Ovary (tissue), 7 donors: ENCODE measurements at regions not wholly inside any gene's neighbourhood (a gene's known extent, or its start where the extent isn't known, plus 50 kb on each side); places are given as distances from the start of the nearest gene placed in this dataset.
"Not testable (repeated sequence)": the region's sequence is repeated elsewhere in the genome, so short reads cannot be mapped to it uniquely, and the experiment has no call there.

Experiments
- DNase-seq, 5 donors: peaks; one replicate each; pipeline ENCODE4 v3.0.0-alpha.2; 2019 to 2020
- H3K27ac ChIP-seq, 2 donors: fragments of 200-600 bp; one replicate each; pipeline versions ENCODE4 v1.5.1 to v1.8.0; 2019 to 2022
- H3K27me3 ChIP-seq: fragments of 200-600 bp; one replicate; pipeline ENCODE4 v1.8.0; 2022
- H3K36me3 ChIP-seq: fragments of 200-600 bp; sonication (generic); one replicate; pipeline ENCODE4 v1.5.1; 2019
- H3K4me1 ChIP-seq: one replicate; pipeline ENCODE4 v1.8.1; 2013; ENCODE audit warnings: mild to moderate bottlenecking, moderate library complexity; ENCODE audit not compliant: insufficient read depth
- H3K4me3 ChIP-seq: fragments of 200-600 bp; sonication (generic); one replicate; pipeline ENCODE4 v1.5.1; 2017
- H3K9me3 ChIP-seq, 2 donors: fragments of 200-600 bp in 1 of 2; sonication (generic) in 1 of 2; one replicate each; pipeline versions ENCODE4 v1.5.1 to v1.8.1; 2013 to 2019; ENCODE audit warnings: mild to moderate bottlenecking in 1 of 2, moderate library complexity in 1 of 2
- EP300 ChIP-seq: sonication (generic); formaldehyde crosslinking; IDR thresholded peaks from one replicate; pipeline ENCODE4 v1.6.1; 2017; ENCODE audit warnings: antibody characterized with exemption
- POLR2A ChIP-seq: fragments of 450-650 bp; IDR thresholded peaks from one replicate; pipeline ENCODE4 v1.6.1; 2017; ENCODE audit warnings: antibody characterized with exemption, mild to moderate bottlenecking, moderate library complexity
- WGBS, 3 donors: extraction: QIAGEN DNeasy Blood & Tissue Kit in 1 of 3; methylation state at CpG; one replicate each; pipeline versions ENCODE4 v1.1.5 to v1.1.7; 2013 to 2017; 5-methylcytosine and 5-hydroxymethylcytosine counted together
- intact Hi-C, 4 donors: fragments of 100-400 bp; cut with DNase I; formaldehyde crosslinking; loops; one replicate each; pipeline versions ENCODE4 v1.11.0 to v1.15.1; 2022 to 2023
- TF ChIP-seq, protein P1 (sequence below), 3 donors: fragments of 450-650 bp in 2 of 3; fragments of 200-600 bp in 1 of 3; IDR thresholded peaks; one replicate each; pipeline versions ENCODE4 v1.5.1 to v1.8.0; 2016 to 2022; ENCODE audit warnings: antibody characterized with exemption in 3 of 3, mild to moderate bottlenecking in 1 of 3
- donor health status: DM: no; HTN: no; CAD: no; lungs with moderate emphysema.
- donor health status: DM: no; HTN: no; CAD: no.
- donor health status: Bipolar disorder and iron deficiency.
- donor health status: DM: no; HTN: no; CAD: no.
- donor health status: DM: yes; HTN: yes; CAD: no.

DNA sequence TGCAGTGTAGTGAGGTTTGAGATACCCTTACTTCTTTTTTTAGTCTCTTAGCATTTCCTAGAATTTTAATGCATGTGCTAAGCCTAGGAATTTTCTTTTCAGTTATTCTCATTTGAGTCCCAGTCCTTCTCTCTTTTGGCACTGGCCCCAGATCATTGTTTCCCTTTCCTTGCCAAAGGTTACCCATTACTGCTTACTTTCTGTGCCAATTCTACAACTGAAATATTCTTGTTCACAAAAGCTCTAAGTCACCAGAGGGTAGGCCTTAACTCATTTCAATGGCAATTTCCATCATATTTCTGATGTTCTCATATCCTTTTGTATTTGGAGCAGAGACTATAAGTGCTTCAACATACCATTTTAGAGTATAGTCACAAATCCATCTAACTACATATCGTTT, 199.6 kb upstream of the CBLB start:
- Histone ChIP-seq H3K27ac (peak overlapping the region in 1 of 2 donors; percentile 75), H3K4me3 (no peak overlapping the region)
- TF ChIP-seq, protein P1, sequence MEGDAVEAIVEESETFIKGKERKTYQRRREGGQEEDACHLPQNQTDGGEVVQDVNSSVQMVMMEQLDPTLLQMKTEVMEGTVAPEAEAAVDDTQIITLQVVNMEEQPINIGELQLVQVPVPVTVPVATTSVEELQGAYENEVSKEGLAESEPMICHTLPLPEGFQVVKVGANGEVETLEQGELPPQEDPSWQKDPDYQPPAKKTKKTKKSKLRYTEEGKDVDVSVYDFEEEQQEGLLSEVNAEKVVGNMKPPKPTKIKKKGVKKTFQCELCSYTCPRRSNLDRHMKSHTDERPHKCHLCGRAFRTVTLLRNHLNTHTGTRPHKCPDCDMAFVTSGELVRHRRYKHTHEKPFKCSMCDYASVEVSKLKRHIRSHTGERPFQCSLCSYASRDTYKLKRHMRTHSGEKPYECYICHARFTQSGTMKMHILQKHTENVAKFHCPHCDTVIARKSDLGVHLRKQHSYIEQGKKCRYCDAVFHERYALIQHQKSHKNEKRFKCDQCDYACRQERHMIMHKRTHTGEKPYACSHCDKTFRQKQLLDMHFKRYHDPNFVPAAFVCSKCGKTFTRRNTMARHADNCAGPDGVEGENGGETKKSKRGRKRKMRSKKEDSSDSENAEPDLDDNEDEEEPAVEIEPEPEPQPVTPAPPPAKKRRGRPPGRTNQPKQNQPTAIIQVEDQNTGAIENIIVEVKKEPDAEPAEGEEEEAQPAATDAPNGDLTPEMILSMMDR (IDR thresholded peaks at IDR 0.05), result no peak
- TF ChIP-seq EP300 (no peak), POLR2A (no peak)

DNA sequence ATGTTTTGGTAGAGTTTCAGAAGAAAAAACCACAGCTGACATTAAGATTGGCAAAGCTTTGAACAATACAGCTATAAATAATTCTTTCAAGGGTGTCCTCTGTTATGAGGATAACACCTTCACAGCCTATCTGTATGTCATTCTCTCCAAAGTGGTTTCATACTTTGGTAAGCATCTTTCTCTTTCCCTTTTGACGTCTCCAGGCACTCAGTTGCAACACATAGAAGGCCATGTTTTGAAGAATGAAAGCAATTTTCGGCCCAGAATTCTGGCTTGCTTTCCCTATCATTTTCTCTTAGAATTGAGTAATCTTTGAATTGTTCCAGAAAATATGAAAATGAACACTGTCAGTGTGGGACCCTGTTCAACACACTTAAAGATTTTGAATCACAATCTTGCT, 200.0 kb upstream of the CBLB start:
- H3K27ac ChIP-seq, result peak overlapping the region in 1 of 2 donors; percentile 75
- WGBS, 3 donors, result 8 to 23% (median 11%) methylated on average over 2 of the region's 2 CpGs
- no peaks in the 10 kb centered on the region for H3K36me3 ChIP-seq
- H3K4me1 ChIP-seq, result peaks cover 4% of the 10 kb centered on the region
- no peaks in the 10 kb centered on the region for H3K27me3 ChIP-seq
- TF ChIP-seq POLR2A, result no peak
- TF ChIP-seq, protein P1 (IDR thresholded peaks at IDR 0.05), result no peak
- no peak for TF ChIP-seq EP300
- no peaks in the 10 kb centered on the region for H3K9me3 ChIP-seq
- DNase-seq, result peak in 1 of 5 donors; percentile 50
- intact Hi-C loops, result no loop called here
- no peak overlapping the region for H3K4me3 ChIP-seq

More for the DNA sequence above, 199.6 kb upstream of the CBLB start:
- WGBS, 3 donors, result 16 to 30% (median 20%) methylated on average over 1 of the region's 1 CpG
- intact Hi-C loops, result no loop called here
- Histone ChIP-seq H3K27me3 (no peaks in the 10 kb centered on the region), H3K9me3 (no peaks in the 10 kb centered on the region), H3K36me3 (no peaks in the 10 kb centered on the region), H3K4me1 (peaks cover 4% of the 10 kb centered on the region)
- peak in 2 of 5 donors; percentile 42 to 70 for DNase-seq

DNA sequence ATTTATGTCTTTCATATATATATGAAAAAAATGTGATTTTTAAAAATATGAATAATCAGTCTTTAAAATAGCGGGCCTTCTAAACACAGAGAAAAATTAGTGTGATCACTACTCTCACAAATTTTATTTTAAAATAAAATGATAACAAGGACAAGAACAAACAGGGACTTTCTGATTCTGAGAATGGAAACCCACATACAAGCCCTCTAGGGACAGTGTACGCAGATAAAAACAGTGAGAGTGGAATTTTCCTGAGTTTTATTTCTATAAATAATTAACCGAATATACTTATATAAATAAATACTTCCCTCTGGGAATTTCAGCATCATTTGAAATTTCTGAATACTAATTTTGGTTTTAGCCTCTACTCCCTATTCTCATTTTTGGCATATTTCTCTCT, 201.4 kb upstream of the CBLB start:
- DNase-seq, result no peak
- intact Hi-C loops, result no loop called here
- TF ChIP-seq EP300, result no peak
- TF ChIP-seq, protein P1 (IDR thresholded peaks at IDR 0.05), result no peak
- no peak for TF ChIP-seq POLR2A
- Histone ChIP-seq H3K27me3 (no peaks in the 10 kb centered on the region), H3K27ac (peak overlapping the region in 1 of 2 donors; percentile 75), H3K36me3 (no peaks in the 10 kb centered on the region), H3K9me3 (no peaks in the 10 kb centered on the region), H3K4me1 (peaks cover 4% of the 10 kb centered on the region), H3K4me3 (no peak overlapping the region)
- WGBS, 3 donors, result 48 to 65% (median 60%) methylated on average over 3 of the region's 3 CpGs

DNA sequence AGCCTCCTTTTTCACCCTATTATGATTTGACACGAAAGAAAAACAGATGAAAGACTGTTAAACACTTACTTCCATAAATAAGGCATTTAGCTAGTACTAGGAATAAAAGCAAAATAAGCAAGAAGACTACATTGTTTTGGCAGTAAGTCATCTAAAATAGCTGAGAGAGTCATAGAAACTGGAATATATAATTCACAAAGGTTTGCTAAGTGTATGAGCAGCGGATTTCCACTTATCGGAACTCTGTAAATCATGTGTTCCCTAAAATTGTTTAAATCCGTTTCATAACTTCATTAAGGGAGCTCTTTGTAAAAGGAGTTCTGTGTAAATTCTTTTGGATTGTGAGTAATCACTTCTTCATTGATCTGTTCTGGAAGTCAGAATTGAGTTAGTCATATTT, 202.5 kb upstream of the CBLB start:
- intact Hi-C loops, result no loop called here
- Histone ChIP-seq H3K27me3 (no peaks in the 10 kb centered on the region), H3K27ac (peak overlapping the region in 1 of 2 donors; percentile 75), H3K4me1 (peaks cover 4% of the 10 kb centered on the region), H3K36me3 (no peaks in the 10 kb centered on the region), H3K9me3 (no peaks in the 10 kb centered on the region), H3K4me3 (no peak overlapping the region)
- TF ChIP-seq POLR2A, result no peak
- TF ChIP-seq, protein P1 (IDR thresholded peaks at IDR 0.05), result no peak
- no peak for TF ChIP-seq EP300
- 77 to 83% (median 79%) methylated on average over 4 of the region's 4 CpGs for WGBS, 3 donors
- DNase-seq, result no peak

DNA sequence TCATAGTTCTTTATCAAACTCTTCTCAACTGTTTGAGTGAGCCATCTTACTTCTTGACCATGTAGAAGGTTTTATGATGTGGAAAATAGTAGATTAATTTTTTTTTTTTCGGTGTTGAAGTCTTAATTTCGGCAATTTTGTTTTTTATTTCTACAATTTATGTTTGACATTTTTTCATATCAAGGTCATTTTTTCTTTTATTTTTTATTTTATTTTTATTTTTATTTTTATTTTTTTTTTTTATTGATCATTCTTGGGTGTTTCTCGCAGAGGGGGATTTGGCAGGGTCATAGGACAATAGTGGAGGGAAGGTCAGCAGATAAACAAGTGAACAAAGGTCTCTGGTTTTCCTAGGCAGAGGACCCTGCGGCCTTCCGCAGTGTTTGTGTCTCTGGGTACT, 203.8 kb upstream of the CBLB start:
- intact Hi-C loops, H3K4me3 ChIP-seq, H3K9me3 ChIP-seq, H3K36me3 ChIP-seq, H3K27ac ChIP-seq, H3K27me3 ChIP-seq, DNase-seq, H3K4me1 ChIP-seq: not testable (repeated sequence)
- WGBS, 3 donors, result 88 to 94% (median 91%) methylated on average over 3 to 5 of the region's 5 CpGs

DNA sequence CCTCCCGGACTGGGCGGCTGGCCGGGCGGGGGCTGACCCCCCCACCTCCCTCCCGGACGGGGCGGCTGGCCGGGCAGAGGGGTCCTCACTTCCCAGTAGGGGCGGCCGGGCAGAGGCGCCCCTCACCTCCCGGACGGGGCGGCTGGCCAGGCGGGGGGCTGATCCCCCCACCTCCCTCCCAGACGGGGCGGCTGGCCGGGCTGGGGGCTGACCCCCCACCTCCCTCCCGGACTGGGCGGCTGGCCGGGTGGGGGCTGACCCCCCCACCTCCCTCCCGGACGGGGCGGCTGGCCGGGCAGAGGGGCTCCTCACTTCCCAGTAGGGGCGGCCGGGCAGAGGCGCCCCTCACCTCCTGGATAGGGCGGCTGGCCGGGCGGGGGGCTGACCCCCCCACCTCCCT, 205.0 kb upstream of the CBLB start:
- WGBS, 3 donors, result 92% methylated on average over 15 of the region's 31 CpGs; no CpG with 5 or more reads in 2 of the 3 donors
- intact Hi-C loops, result not testable (repeated sequence)

DNA sequence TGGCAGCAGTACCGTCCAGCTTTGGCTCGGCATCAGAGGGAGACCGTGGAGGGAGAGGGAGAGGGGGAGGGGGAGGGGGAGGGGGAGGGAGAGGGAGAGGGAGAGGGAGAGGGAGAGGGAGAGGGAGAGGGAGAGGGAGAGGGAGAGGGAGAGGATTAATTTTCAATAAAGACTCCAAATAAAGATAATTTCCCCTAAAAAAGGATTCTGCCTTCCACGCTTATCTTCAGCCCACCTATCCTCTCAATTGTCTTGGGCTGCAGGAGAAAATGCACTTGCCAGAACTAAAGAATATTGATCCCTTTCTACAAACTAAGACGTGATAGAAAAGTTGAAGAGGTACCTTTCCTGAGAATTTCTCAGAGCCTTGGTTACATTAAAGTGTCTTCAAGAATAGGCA, 206.9 kb upstream of the CBLB start:
- H3K27ac ChIP-seq, H3K4me3 ChIP-seq, H3K27me3 ChIP-seq, H3K36me3 ChIP-seq, H3K9me3 ChIP-seq, DNase-seq, intact Hi-C loops, H3K4me1 ChIP-seq: not testable (repeated sequence)
- 95 to 98% (median 96%) methylated on average over 2 to 5 of the region's 5 CpGs for WGBS, 3 donors

More for the DNA sequence above, 205.0 kb upstream of the CBLB start:
- not testable (repeated sequence) for H3K27me3 ChIP-seq, DNase-seq, H3K4me1 ChIP-seq, H3K4me3 ChIP-seq, H3K27ac ChIP-seq, H3K36me3 ChIP-seq, H3K9me3 ChIP-seq
